ENCODE measurements at regions not wholly inside any gene's neighbourhood (a gene's known extent, or its start where the extent isn't known, plus 50 kb on each side); places are given as distances from the start of the nearest gene placed in this dataset.
"Not testable (repeated sequence)": the region's sequence is repeated elsewhere in the genome, so short reads cannot be mapped to it uniquely, and the experiment has no call there.

GRCh38 chr16:60776281-60776680 lies 1260.0 kb downstream of the CDH8 start:
- DNase-seq: no peak
- intact Hi-C loops (cut with DNase I; ENCODE audit: low total_unique reads): no loop called here
- Histone ChIP-seq H3K9me3 (peaks cover 0 to 26% (median 11%) of the 10 kb centered on the region in 8 donors), H3K4me1 (no peaks in the 10 kb centered on the region), H3K27me3 (replicated peaks in 1 of 7) (no peaks in the 10 kb centered on the region), H3K36me3 (no peaks in the 10 kb centered on the region), H3K27ac (no peak overlapping the region), H3K4me3 (no peak overlapping the region)
- TF ChIP-seq POLR2AphosphoS5 (IDR thresholded peaks at IDR 0.05): no peak
- no peak for TF ChIP-seq CTCF (IDR thresholded peaks at IDR 0.05 in 8 of 11, conservative IDR thresholded peaks at IDR 0.05 in 3 of 11)
- no peak for TF ChIP-seq POLR2A (IDR thresholded peaks at IDR 0.05)
- WGBS, 5 donors: 82 to 90% (median 87%) methylated on average over 3 of the region's 3 CpGs

GRCh38 chr16:60771138-60771537 lies 1265.1 kb downstream of the CDH8 start:
- intact Hi-C loops (cut with DNase I; ENCODE audit: low total_unique reads): no loop called here
- 66 to 89% (median 83%) methylated on average over 4 of the region's 4 CpGs for WGBS, 5 donors
- H3K4me1 ChIP-seq: no peaks in the 10 kb centered on the region
- DNase-seq: no peak
- peaks cover 0 to 37% (median 25%) of the 10 kb centered on the region in 8 donors for H3K9me3 ChIP-seq
- no peaks in the 10 kb centered on the region for H3K27me3 ChIP-seq (replicated peaks in 1 of 7)
- TF ChIP-seq POLR2AphosphoS5 (IDR thresholded peaks at IDR 0.05) (no peak), POLR2A (IDR thresholded peaks at IDR 0.05) (no peak), CTCF (IDR thresholded peaks at IDR 0.05 in 8 of 11, conservative IDR thresholded peaks at IDR 0.05 in 3 of 11) (no peak)
- H3K36me3 ChIP-seq: no peaks in the 10 kb centered on the region
- H3K4me3 ChIP-seq: no peak overlapping the region
- H3K27ac ChIP-seq: no peak overlapping the region

GRCh38 chr16:60770384-60770783 lies 1265.9 kb downstream of the CDH8 start:
- H3K27me3 ChIP-seq (replicated peaks in 1 of 7); intact Hi-C loops (cut with DNase I; ENCODE audit: low total_unique reads); H3K27ac ChIP-seq; DNase-seq; H3K4me3 ChIP-seq; H3K4me1 ChIP-seq; H3K36me3 ChIP-seq: not testable (repeated sequence)
- H3K9me3 ChIP-seq: peaks cover 0 to 44% (median 27%) of the 10 kb centered on the region in 8 donors

GRCh38 chr16:60763869-60764268 lies 1272.4 kb downstream of the CDH8 start:
- no peak overlapping the region for H3K4me3 ChIP-seq
- DNase-seq: no peak
- H3K9me3 ChIP-seq: peaks cover 0 to 17% (median under 1%) of the 10 kb centered on the region in 8 donors
- no peak for TF ChIP-seq POLR2AphosphoS5 (IDR thresholded peaks at IDR 0.05)
- TF ChIP-seq CTCF (IDR thresholded peaks at IDR 0.05 in 8 of 11, conservative IDR thresholded peaks at IDR 0.05 in 3 of 11): no peak
- TF ChIP-seq POLR2A (IDR thresholded peaks at IDR 0.05): no peak
- no peak overlapping the region for H3K27ac ChIP-seq
- H3K4me1 ChIP-seq: no peaks in the 10 kb centered on the region
- WGBS, 5 donors: 80 to 93% (median 86%) methylated on average over 4 of the region's 4 CpGs
- intact Hi-C loops (cut with DNase I; ENCODE audit: low total_unique reads): no loop called here
- H3K27me3 ChIP-seq (replicated peaks in 1 of 7): no peaks in the 10 kb centered on the region
- no peaks in the 10 kb centered on the region for H3K36me3 ChIP-seq

- Histone ChIP-seq H3K27me3 (replicated peaks in 1 of 7) (no peaks in the 10 kb centered on the region), H3K27ac (no peak overlapping the region), H3K36me3 (no peaks in the 10 kb centered on the region), H3K4me1 (no peaks in the 10 kb centered on the region), H3K4me3 (no peak overlapping the region), H3K9me3 (no peaks in the 10 kb centered on the region)
- DNase-seq: no peak
- intact Hi-C loops (cut with DNase I; ENCODE audit: low total_unique reads): no loop called here
- TF ChIP-seq CTCF (IDR thresholded peaks at IDR 0.05 in 8 of 11, conservative IDR thresholded peaks at IDR 0.05 in 3 of 11) (no peak), POLR2A (IDR thresholded peaks at IDR 0.05) (no peak), POLR2AphosphoS5 (IDR thresholded peaks at IDR 0.05) (no peak)
These were observed 1280.3 kb downstream of the CDH8 start for GRCh38 chr16:60755907-60756306.
